ENCODE measurements at regions not wholly inside any gene's neighbourhood (a gene's known extent, or its start where the extent isn't known, plus 50 kb on each side); places are given as distances from the start of the nearest gene placed in this dataset.

DNA sequence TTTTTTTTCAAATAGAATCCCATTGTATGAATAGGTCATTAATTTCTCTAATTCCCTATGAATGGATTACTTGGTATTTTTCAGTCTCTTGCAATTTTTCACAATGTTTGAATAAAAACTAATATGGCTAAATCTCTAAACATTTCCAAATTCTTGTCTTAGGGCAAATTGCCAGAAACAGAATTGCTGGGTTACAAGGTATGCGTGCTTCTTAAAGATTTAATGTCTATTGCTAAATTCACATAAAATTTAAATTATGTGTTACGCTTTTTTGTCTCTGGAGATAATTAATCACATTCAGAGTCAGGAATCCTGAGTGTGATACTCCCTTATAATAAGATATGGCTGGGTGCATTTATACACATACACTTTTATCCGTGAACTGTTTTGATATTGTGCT, 264.5 kb upstream of the TBL1XR1 start:
- TF ChIP-seq CTCF (IDR thresholded peaks at IDR 0.05) = no peak
- TF ChIP-seq POLR2AphosphoS5 (IDR thresholded peaks at IDR 0.05) = no peak
